DMS 273 treated with DMSO at 0.1 percent for 48 hours (cell line): ENCODE measurements at regions not wholly inside any gene's neighbourhood (a gene's known extent, or its start where the extent isn't known, plus 50 kb on each side); places are given as distances from the start of the nearest gene placed in this dataset.
"Not testable (repeated sequence)": the region's sequence is repeated elsewhere in the genome, so short reads cannot be mapped to it uniquely, and the experiment has no call there.

Experiments
- DNase-seq: peaks from one replicate; lab custom pipeline; 2025; lab: John Stamatoyannopoulos, UW

GRCh38 chr3:25844891-25845290, 55.0 kb downstream of the OXSM start:
- no peak for DNase-seq

- DNase-seq, result no peak
Measured at GRCh38 chr3:25846282-25846681, 56.4 kb downstream of the OXSM start.

GRCh38 chr3:25849091-25849490, 59.2 kb downstream of the OXSM start:
- DNase-seq, result no peak

GRCh38 chr3:25849641-25850385, 59.9 kb downstream of the OXSM start:
- DNase-seq, result no peak

GRCh38 chr3:25851693-25852259, 61.9 kb downstream of the OXSM start:
- DNase-seq, result not testable (repeated sequence)

DNA sequence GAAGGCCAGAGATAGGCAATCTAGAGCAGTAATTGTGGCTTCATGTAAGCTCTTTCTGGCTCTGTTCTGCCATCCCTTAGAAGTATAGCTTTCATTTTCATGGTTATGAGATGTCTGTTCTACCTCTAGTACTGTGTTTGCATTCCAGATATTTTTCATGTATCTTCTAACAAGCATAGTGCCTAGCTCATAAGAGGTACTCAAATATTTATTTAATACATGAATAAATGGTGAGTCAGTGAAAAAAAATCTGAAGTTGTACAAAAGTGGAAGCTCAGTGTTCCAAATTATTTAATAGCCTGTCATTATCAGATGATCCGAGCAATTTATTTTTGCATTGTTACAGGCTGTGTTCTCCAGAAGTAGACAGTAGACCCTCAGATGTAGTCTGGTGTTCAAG, 64.3 kb downstream of the OXSM start:
- DNase-seq, result no peak

- DNase-seq, result no peak
Measured at GRCh38 chr3:25854635-25855034, 64.7 kb downstream of the OXSM start.

DNA sequence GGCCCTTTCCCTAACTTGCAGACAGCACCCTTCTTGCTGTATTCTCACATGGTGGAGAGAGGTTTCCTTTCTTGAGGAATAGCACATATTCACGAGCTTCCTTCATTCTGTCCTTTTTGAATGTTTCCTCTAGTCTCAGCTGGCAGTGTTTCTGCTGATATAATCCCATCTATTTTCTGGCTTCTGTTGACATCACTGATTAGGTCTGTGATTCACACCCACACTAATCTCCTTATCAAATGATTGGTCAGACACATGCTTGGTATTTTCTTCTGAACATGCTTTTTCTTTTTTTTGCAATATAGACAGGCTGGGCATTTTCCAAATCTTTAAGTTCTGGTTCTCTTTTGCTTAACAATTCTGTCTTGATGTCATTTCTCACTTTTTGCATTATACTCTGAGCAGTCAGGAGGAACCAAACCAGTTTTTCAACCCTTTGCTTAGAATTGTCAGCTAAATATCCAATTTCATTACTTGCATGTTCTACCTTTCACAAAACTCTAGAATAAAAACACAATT, 65.4 kb downstream of the OXSM start:
- DNase-seq, result no peak

DNA sequence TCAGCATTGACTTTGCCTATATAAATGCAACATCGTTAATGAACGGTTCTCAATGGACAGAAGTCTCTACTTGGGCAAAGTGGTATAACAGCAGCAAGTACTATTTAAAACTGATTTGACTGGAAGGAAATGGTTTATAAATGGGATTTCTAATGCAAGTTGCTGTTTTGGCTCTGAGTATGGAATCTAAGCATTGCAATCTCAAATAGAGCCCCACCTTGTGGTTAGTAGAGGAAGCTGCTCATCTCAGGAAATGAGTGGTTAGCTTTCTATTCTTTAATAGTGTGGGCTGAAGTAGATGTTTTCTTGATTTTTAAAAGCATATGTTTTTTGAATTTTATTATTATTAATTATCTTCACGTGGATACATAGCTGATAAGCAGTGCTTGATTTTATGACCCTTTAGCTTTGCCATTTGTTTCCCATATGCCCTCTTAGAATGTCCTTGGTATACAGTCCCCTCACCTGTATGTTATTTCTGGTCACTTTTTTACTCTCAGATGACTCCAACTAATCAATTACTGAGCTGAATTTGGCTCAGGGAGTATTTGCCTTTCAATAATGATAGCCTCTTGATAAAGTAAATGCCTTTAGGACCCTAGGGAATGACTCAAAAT, 67.1 kb downstream of the OXSM start:
- DNase-seq, result peak; percentile 10

- DNase-seq, result no peak
Measured at GRCh38 chr3:25861566-25861965, 71.7 kb downstream of the OXSM start.

GRCh38 chr3:25863011-25863415, 73.1 kb downstream of the OXSM start:
- DNase-seq, result no peak

GRCh38 chr3:25863416-25863959, 73.6 kb downstream of the OXSM start:
- no peak for DNase-seq

DNA sequence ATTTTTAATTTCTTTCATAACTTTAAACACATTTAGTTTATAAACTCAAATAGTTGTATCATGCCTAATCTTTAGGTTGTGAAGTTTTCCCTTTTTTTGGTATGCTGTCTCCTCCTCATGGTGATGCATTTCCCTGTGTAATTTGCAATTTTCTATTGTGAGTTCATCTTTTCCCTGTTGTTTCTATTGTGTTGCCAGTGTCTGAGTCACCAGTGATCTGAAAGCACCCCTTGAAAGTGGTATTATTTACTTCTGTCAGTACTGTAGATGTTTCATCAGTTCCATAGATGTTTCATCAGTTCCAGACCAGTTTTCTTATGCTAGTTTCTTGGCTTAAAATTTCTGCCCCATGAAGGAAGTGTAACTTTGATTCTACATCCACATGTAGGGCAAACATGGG, 80.6 kb downstream of the OXSM start:
- DNase-seq, result no peak

- no peak for DNase-seq
Measured at GRCh38 chr3:25872200-25872877, 82.4 kb downstream of the OXSM start.

GRCh38 chr3:25883492-25883891, 93.6 kb downstream of the OXSM start:
- no peak for DNase-seq

DNA sequence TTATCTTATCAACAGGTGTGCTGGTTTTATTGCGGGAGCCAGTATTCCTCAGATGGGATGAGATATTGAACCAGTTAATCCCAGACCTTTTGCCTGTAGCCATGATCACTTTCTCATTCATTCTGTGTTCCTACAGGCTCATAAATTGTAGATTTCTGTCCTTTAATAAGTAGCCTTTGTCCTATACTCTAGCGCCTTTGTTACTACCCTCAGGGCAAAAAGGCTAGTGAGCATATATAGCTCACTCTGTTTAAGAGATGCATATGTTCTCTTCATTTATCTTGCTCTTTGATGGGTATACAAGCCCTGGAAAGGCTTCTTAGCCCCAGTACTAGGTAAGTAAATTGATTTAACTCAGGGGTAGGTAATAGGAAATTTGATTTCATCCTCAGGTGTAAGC, 95.1 kb downstream of the OXSM start:
- DNase-seq, result no peak

DNA sequence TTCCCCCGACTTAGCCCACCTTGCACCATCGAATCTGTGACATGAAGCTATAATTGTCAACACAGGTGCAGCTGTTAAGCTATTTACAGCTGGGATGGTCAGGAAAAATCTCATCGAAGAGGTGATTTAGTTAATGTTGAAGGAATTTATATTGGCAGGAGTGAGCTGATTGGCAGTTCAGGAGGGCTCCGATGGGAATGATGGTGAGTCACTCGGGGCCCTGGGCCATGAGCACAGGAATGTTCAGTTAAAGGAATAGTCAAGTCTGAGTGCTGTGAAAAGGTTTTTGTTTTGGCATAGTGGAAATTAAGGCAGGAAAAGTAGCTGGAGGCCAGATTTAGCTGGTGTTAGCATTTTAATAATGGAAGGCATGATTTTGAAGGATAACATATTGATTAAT, 95.7 kb downstream of the OXSM start:
- no peak for DNase-seq

GRCh38 chr3:25887907-25888306, 98.0 kb downstream of the OXSM start:
- DNase-seq, result no peak

DNA sequence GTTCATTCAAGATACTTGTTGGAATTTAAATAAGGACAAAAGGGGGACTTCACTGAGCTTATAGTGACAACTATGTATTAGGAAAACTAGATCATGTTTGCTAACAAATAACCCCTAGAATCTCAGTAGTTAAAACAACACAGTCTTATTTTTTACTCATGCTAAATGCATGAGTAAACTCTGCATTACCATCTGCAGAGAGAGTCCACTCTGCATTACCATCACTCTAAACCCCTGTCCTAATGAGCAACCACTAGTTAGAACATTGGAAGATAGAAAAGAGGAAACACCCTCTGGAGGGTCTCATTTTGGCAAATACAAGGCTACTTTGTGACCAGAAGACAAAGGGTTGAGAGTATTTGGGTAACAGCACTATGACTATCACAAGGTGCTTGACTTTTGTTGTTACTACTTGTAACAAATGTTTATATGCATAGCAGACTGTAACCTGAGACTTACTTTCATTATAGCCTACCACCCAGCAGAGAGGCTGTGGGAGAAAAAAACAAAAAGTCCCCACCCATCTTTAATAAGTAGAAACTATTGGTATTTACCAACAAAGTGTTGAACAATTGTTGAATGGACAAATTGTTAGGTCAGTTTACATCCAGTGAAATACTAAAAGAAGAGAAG, 99.1 kb downstream of the OXSM start:
- no peak for DNase-seq

GRCh38 chr3:25889525-25889917, 99.6 kb downstream of the OXSM start:
- no peak for DNase-seq

GRCh38 chr3:25894101-25894500, 104.2 kb downstream of the OXSM start:
- DNase-seq, result no peak

DNA sequence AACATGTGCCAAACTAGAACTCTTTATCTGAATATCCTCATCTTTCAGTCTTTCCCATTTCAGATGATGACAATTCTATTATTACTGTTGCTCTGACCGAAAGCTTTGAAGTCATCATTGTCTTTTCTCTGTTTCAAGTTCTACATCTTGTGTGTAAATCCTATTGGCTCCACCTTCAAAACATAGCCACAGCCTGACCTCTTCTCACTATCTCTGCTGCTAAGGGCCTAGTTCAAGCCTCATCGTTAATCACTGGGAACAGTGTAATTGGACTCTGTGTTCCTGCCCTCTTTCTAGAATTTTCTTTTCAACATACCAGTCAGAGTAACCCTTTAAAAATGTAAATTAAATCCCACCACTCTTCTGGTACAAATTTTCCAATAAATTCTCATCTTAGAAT, 105.1 kb downstream of the OXSM start:
- DNase-seq, result no peak
